Epithelial cell of proximal tubule (primary cell): ENCODE measurements at regions not wholly inside any gene's neighbourhood (a gene's known extent, or its start where the extent isn't known, plus 50 kb on each side); places are given as distances from the start of the nearest gene placed in this dataset.
A peak's percentile ranks its signal among the peaks of the same experiment; 100 is the strongest.
"Not testable (repeated sequence)": the region's sequence is repeated elsewhere in the genome, so short reads cannot be mapped to it uniquely, and the experiment has no call there.

Experiments used
- DNase-seq: peaks from one replicate; pipeline ENCODE4 v3.0.0-alpha.2; 2011; ENCODE audit warnings: low read depth
- H3K4me3 ChIP-seq: 2 replicates; pipeline ENCODE4 v1.5.1; 2011; ENCODE audit warnings: low read depth, mild to moderate bottlenecking, low read length
- CTCF ChIP-seq: conservative IDR thresholded peaks from 2 replicates; pipeline ENCODE4 v1.5.1; 2012; ENCODE audit warnings: low read depth, mild to moderate bottlenecking, low read length

GRCh38 chr5:136840601-136841000 is 475.3 kb upstream of the TRPC7 start:
- peak; percentile 38 for DNase-seq
- TF ChIP-seq CTCF: no peak
- H3K4me3 ChIP-seq: no peak overlapping the region

- TF ChIP-seq CTCF: no peak
- no peak overlapping the region for H3K4me3 ChIP-seq
Measured at GRCh38 chr5:136836093-136836492, 470.7 kb upstream of the TRPC7 start.

GRCh38 chr5:136820848-136821247 is 455.5 kb upstream of the TRPC7 start:
- H3K4me3 ChIP-seq: no peak overlapping the region
- TF ChIP-seq CTCF: no peak
- no peak for DNase-seq

More at GRCh38 chr5:136836093-136836492, 470.7 kb upstream of the TRPC7 start:
- DNase-seq: no peak

GRCh38 chr5:136819526-136820302 is 454.4 kb upstream of the TRPC7 start:
- no peak overlapping the region for H3K4me3 ChIP-seq
- no peak for DNase-seq
- peak; percentile 24 for TF ChIP-seq CTCF

- no peak overlapping the region for H3K4me3 ChIP-seq
- TF ChIP-seq CTCF: no peak
- DNase-seq: no peak
Measured at GRCh38 chr5:136816327-136816726, 451.0 kb upstream of the TRPC7 start.

- DNase-seq: no peak
- TF ChIP-seq CTCF: no peak
Measured at GRCh38 chr5:136814619-136815378, 449.5 kb upstream of the TRPC7 start.

GRCh38 chr5:136812270-136812669 is 446.9 kb upstream of the TRPC7 start:
- not testable (repeated sequence) for DNase-seq, H3K4me3 ChIP-seq

More at GRCh38 chr5:136814619-136815378, 449.5 kb upstream of the TRPC7 start:
- no peak overlapping the region for H3K4me3 ChIP-seq
